ENCODE measurements at regions not wholly inside any gene's neighbourhood (a gene's known extent, or its start where the extent isn't known, plus 50 kb on each side); places are given as distances from the start of the nearest gene placed in this dataset.
"Not testable (repeated sequence)": the region's sequence is repeated elsewhere in the genome, so short reads cannot be mapped to it uniquely, and the experiment has no call there.

DNA sequence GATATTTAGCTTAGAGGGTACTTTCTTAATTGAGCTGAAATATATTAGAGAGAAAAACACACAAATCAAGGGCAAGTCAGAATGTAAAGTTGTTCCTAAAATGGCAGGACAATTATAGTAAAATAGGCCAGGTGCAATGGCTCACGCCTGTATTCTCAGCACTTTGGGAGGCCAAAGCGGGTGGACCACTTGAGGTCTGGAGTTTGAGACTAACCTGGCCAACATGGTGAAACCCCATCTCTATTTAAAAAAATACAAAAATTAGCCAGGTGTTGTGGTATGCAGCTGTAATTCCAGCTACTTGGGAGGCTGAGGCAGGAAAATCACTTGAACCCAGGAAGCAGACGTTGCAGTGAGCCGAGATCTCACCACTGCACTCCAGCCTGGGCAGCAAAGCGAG, 142.9 kb downstream of the GOLGA6L6 start:
- TF ChIP-seq, protein P1, sequence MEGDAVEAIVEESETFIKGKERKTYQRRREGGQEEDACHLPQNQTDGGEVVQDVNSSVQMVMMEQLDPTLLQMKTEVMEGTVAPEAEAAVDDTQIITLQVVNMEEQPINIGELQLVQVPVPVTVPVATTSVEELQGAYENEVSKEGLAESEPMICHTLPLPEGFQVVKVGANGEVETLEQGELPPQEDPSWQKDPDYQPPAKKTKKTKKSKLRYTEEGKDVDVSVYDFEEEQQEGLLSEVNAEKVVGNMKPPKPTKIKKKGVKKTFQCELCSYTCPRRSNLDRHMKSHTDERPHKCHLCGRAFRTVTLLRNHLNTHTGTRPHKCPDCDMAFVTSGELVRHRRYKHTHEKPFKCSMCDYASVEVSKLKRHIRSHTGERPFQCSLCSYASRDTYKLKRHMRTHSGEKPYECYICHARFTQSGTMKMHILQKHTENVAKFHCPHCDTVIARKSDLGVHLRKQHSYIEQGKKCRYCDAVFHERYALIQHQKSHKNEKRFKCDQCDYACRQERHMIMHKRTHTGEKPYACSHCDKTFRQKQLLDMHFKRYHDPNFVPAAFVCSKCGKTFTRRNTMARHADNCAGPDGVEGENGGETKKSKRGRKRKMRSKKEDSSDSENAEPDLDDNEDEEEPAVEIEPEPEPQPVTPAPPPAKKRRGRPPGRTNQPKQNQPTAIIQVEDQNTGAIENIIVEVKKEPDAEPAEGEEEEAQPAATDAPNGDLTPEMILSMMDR (IDR thresholded peaks at IDR 0.05; ENCODE audit: poor library complexity, severe bottlenecking): not testable (repeated sequence)
- not testable (repeated sequence) for TF ChIP-seq POLR2AphosphoS5 (IDR thresholded peaks at IDR 0.05); EZH2 (IDR thresholded peaks at IDR 0.05; ENCODE audit: borderline replicate concordance, insufficient read depth, low read length, poor library complexity, severe bottlenecking); EP300 (conservative IDR thresholded peaks at IDR 0.05; ENCODE audit: poor library complexity, severe bottlenecking); SMC3 (conservative IDR thresholded peaks at IDR 0.05; ENCODE audit: poor library complexity)
- TF ChIP-seq, protein P2, sequence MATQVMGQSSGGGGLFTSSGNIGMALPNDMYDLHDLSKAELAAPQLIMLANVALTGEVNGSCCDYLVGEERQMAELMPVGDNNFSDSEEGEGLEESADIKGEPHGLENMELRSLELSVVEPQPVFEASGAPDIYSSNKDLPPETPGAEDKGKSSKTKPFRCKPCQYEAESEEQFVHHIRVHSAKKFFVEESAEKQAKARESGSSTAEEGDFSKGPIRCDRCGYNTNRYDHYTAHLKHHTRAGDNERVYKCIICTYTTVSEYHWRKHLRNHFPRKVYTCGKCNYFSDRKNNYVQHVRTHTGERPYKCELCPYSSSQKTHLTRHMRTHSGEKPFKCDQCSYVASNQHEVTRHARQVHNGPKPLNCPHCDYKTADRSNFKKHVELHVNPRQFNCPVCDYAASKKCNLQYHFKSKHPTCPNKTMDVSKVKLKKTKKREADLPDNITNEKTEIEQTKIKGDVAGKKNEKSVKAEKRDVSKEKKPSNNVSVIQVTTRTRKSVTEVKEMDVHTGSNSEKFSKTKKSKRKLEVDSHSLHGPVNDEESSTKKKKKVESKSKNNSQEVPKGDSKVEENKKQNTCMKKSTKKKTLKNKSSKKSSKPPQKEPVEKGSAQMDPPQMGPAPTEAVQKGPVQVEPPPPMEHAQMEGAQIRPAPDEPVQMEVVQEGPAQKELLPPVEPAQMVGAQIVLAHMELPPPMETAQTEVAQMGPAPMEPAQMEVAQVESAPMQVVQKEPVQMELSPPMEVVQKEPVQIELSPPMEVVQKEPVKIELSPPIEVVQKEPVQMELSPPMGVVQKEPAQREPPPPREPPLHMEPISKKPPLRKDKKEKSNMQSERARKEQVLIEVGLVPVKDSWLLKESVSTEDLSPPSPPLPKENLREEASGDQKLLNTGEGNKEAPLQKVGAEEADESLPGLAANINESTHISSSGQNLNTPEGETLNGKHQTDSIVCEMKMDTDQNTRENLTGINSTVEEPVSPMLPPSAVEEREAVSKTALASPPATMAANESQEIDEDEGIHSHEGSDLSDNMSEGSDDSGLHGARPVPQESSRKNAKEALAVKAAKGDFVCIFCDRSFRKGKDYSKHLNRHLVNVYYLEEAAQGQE (IDR thresholded peaks at IDR 0.05; ENCODE audit: borderline replicate concordance): not testable (repeated sequence)

All from neural cell (in vitro differentiated cells).